Gastrocnemius medialis (tissue), 4 donors: ENCODE measurements at regions not wholly inside any gene's neighbourhood (a gene's known extent, or its start where the extent isn't known, plus 50 kb on each side); places are given as distances from the start of the nearest gene placed in this dataset.

Experiments used
- ATAC-seq, 2 donors: fragments of 150-250 bp; one replicate each; pipeline ENCODE4 v1.9.1; 2016
- DNase-seq, 2 donors: peaks; one replicate each; pipeline ENCODE4 v3.0.0-alpha.2; 2019
- H3K27ac ChIP-seq, 4 donors: fragments of 200-600 bp; sonication (generic); 1 replicate in 1 of 4; 2 replicates in 3 of 4; pipeline ENCODE4 v1.5.1; 2016 to 2018; ENCODE audit warnings: mild to moderate bottlenecking in 2 of 4, moderate library complexity in 1 of 4
- H3K27me3 ChIP-seq, 3 donors: fragments of 200-600 bp; sonication (generic) in 2 of 3; 1 replicate in 1 of 3; 2 replicates in 2 of 3; pipeline versions ENCODE4 v1.5.1 to v1.6.0; 2016 to 2019; ENCODE audit warnings: mild to moderate bottlenecking in 1 of 3, moderate library complexity in 1 of 3
- H3K36me3 ChIP-seq, 2 donors: fragments of 200-600 bp; sonication (generic) in 1 of 2; one replicate each; pipeline ENCODE4 v1.5.1; 2017 to 2018
- H3K4me1 ChIP-seq, 2 donors: fragments of 200-600 bp; sonication (generic) in 1 of 2; one replicate each; pipeline ENCODE4 v1.5.1; 2016 to 2017; ENCODE audit warnings: mild to moderate bottlenecking in 2 of 2
- H3K4me3 ChIP-seq, 4 donors: fragments of 200-600 bp; sonication (generic) in 3 of 4; 1 replicate in 1 of 4; 2 replicates in 3 of 4; pipeline ENCODE4 v1.5.1; 2016 to 2019; ENCODE audit warnings: mild to moderate bottlenecking in 2 of 4
- H3K9me3 ChIP-seq, 3 donors: fragments of 200-600 bp; sonication (generic) in 2 of 3; 1 replicate in 1 of 3; 2 replicates in 2 of 3; pipeline ENCODE4 v1.5.1; 2016 to 2019
- CTCF ChIP-seq, 5 experiments: fragments of 450-650 bp in 3 of 5; fragments of 200-600 bp in 2 of 5; sonication (generic) in 2 of 5; IDR thresholded peaks in 4 of 5; conservative IDR thresholded peaks in 1 of 5; 1 replicate in 4 of 5; 2 replicates in 1 of 5; pipeline ENCODE4 v1.5.1; 2016 to 2019; ENCODE audit warnings: antibody characterized with exemption in 5 of 5, mild to moderate bottlenecking in 3 of 5, moderate library complexity in 3 of 5
- POLR2A ChIP-seq, 2 donors: fragments of 450-650 bp; IDR thresholded peaks; one replicate each; pipeline ENCODE4 v1.6.1; 2017; ENCODE audit warnings: antibody characterized with exemption in 2 of 2, mild to moderate bottlenecking in 2 of 2, moderate library complexity in 2 of 2
- in situ Hi-C, 4 donors: fragments of 200-750 bp; cut with MboI; loops; one replicate each; pipeline versions ENCODE4 v1.15.0 to v1.8.0; 2017; ENCODE audit warnings: low sequenced_read_pairs in 4 of 4
- intact Hi-C: fragments of 100-400 bp; cut with DNase I; formaldehyde crosslinking; loops from one replicate; pipeline ENCODE4 v1.15.1; 2023; ENCODE audit warnings: low total_unique reads

DNA sequence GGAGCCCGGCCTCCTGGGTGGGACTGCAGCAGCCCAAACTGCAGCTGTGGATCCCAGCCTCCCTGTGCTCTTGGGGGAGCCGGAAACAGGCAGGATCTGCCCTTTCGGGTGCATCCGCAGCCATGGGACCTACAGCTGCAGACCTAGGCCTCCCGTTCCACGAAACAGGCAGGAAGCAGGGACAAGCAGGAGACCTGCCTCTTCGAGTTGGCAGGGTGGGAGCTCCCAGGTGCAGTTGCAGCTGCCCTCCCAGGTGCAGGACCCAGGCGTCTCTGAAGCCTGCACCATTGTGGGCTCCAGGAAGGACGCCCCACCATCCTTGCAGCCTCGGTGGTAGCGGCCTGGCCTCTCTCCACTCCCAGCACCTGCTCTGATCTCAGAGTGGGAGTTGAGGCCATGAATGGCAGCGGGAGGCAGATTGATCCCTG lies 189.0 kb upstream of the KLHL1 start:
- intact Hi-C loops (no loop called here), in situ Hi-C loops (no loop called here)
- H3K27me3 ChIP-seq, result no peaks in the 10 kb centered on the region
- H3K36me3 ChIP-seq, result no peaks in the 10 kb centered on the region
- DNase-seq (no peak), ATAC-seq (no peak)
- no peak for TF ChIP-seq POLR2A (IDR thresholded peaks at IDR 0.05)
- no peak for TF ChIP-seq CTCF (IDR thresholded peaks at IDR 0.05 in 4 of 5, conservative IDR thresholded peaks at IDR 0.05 in 1 of 5)
- H3K4me3 ChIP-seq, result no peak overlapping the region
- H3K27ac ChIP-seq, result no peak overlapping the region
- H3K4me1 ChIP-seq, result no peaks in the 10 kb centered on the region
- no peaks in the 10 kb centered on the region for H3K9me3 ChIP-seq

DNA sequence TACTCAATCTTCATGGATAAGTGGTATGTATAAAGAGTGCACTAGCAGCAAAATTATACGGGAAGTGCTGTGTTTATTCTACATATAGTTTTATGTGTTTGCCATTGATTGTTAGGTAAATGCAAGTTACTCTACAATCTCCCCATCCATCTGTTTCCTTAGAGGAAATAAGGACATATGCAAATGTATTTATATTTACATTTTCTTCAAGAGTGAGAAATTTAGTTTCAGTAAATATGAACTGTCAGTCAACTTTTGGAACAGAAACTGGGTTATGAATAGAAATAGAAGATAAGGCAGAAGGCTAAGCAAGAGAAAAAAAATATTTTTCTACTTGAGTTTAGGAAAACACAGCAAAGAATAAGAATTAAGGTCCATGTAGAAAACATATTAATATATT lies 176.1 kb upstream of the KLHL1 start:
- no peak overlapping the region for H3K27ac ChIP-seq
- H3K27me3 ChIP-seq, result no peaks in the 10 kb centered on the region
- ATAC-seq (no peak), DNase-seq (no peak)
- H3K4me1 ChIP-seq, result no peaks in the 10 kb centered on the region
- no peak overlapping the region for H3K4me3 ChIP-seq
- TF ChIP-seq CTCF (IDR thresholded peaks at IDR 0.05 in 4 of 5, conservative IDR thresholded peaks at IDR 0.05 in 1 of 5), result no peak
- no peak for TF ChIP-seq POLR2A (IDR thresholded peaks at IDR 0.05)
- no peaks in the 10 kb centered on the region for H3K36me3 ChIP-seq
- intact Hi-C loops, result no loop called here
- H3K9me3 ChIP-seq, result no peaks in the 10 kb centered on the region
- in situ Hi-C loops, result no loop called here

DNA sequence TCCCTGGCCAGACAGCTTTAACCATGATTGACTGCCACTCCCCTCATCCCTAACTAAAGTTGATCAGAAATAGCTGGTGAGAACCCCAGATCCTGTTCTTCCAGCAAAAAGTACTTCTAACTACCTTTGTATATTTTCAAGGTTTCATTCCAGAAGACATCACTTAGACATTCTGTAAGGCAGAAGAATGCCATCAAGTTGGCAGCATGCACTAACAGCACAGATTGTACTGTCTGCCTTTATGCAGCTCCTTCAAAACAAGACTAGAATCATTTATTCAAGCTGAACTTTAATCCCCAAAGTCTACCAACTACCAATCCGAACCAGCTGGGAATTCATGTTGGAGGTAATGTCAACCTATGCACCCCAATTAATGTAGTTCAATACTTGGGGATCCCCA lies 167.6 kb upstream of the KLHL1 start:
- Histone ChIP-seq H3K27ac (no peak overlapping the region), H3K4me1 (no peaks in the 10 kb centered on the region), H3K27me3 (no peaks in the 10 kb centered on the region), H3K36me3 (no peaks in the 10 kb centered on the region), H3K4me3 (no peak overlapping the region), H3K9me3 (no peaks in the 10 kb centered on the region)
- in situ Hi-C loops (no loop called here), intact Hi-C loops (no loop called here)
- ATAC-seq, result no peak
- TF ChIP-seq CTCF (IDR thresholded peaks at IDR 0.05 in 4 of 5, conservative IDR thresholded peaks at IDR 0.05 in 1 of 5) (no peak), POLR2A (IDR thresholded peaks at IDR 0.05) (no peak)
- DNase-seq, result no peak

DNA sequence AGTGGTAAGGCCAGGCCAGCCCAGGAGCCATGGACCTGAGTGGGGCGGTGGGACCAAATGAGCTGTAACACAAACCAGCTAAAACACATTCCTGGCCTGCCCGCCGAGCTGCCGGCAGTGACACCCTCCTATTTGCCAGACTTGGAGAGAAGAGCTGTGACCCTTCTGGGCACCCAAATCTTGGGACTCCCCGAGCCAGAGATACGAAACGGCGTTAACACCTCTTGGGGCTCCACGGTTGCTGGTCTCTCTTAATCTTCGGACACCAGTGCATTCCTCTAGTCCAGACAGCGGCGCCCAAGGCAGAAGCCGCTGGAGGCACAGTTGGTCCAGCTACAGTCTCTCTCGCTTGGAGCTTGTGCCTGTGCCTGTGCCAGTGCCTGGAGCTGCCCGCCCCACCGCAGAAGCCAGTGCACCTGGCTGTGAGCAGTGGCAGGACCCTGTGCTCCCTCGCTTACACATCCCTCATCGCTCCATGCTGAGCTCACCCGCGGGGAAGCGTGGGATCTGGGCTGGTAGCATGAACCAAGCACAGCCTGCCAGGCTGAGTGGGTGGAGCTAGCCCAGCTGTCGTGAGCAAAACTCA lies 147.2 kb upstream of the KLHL1 start:
- Histone ChIP-seq H3K36me3 (no peaks in the 10 kb centered on the region), H3K4me3 (no peak overlapping the region), H3K27ac (no peak overlapping the region), H3K4me1 (no peaks in the 10 kb centered on the region), H3K27me3 (no peaks in the 10 kb centered on the region), H3K9me3 (no peaks in the 10 kb centered on the region)
- intact Hi-C loops (no loop called here), in situ Hi-C loops (no loop called here)
- TF ChIP-seq POLR2A (IDR thresholded peaks at IDR 0.05), result no peak
- no peak for TF ChIP-seq CTCF (IDR thresholded peaks at IDR 0.05 in 4 of 5, conservative IDR thresholded peaks at IDR 0.05 in 1 of 5)
- no peak for DNase-seq
- ATAC-seq, result no peak

DNA sequence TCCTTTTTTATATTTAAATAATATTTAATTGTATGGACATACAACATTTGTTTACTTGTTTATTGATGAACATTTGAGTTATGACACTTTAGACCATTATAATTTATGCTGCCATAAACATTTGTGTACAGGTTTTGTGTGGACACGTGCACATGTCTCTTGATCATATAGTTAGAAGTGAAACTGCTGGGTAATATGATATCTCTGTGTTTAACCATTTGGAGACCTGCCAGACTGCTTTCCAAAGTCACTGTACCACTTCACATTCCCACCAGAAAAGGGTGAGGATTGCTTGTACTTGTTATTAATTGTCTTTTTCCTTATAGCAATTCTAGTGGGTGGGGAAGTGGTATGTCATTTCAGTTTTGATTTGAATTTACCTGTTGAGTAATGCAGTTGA lies 145.6 kb upstream of the KLHL1 start:
- no peaks in the 10 kb centered on the region for H3K9me3 ChIP-seq
- ATAC-seq (no peak), DNase-seq (no peak)
- TF ChIP-seq POLR2A (IDR thresholded peaks at IDR 0.05) (no peak), CTCF (IDR thresholded peaks at IDR 0.05 in 4 of 5, conservative IDR thresholded peaks at IDR 0.05 in 1 of 5) (no peak)
- in situ Hi-C loops, result no loop called here
- no peaks in the 10 kb centered on the region for H3K36me3 ChIP-seq
- no peak overlapping the region for H3K4me3 ChIP-seq
- no peaks in the 10 kb centered on the region for H3K4me1 ChIP-seq
- no peaks in the 10 kb centered on the region for H3K27me3 ChIP-seq
- no peak overlapping the region for H3K27ac ChIP-seq
- intact Hi-C loops, result no loop called here
